ENCODE measurements at regions not wholly inside any gene's neighbourhood (a gene's known extent, or its start where the extent isn't known, plus 50 kb on each side); places are given as distances from the start of the nearest gene placed in this dataset.
"Not testable (repeated sequence)": the region's sequence is repeated elsewhere in the genome, so short reads cannot be mapped to it uniquely, and the experiment has no call there.

DNA sequence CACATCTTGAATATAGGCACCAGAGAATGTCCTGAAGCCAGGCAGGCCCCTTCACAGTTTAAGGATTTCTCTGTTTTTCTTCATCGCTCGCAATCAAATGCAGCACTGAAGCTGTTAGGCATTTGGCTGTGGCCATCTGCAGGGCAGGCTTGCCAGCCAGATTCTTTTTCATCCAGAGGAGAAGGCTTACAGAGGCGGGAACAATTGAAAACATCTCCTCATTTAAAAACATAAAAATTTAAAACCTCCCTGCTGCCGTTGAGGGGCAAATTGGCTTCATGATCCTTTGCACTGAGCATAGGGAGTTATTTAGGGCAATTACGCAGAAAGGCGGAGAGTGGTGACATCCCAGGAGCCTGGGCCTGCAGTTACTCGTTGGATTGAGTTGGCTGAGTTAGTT is 500.0 kb downstream of the TYW1 start:
- no peak for DNase-seq (ENCODE audit: low spot score)
- H3K27ac ChIP-seq (ENCODE audit: low read depth in 1 of 2, low read length in 2 of 2), result no peak overlapping the region
- peaks cover 0 to 3% (median 1%) of the 10 kb centered on the region in 4 donors for H3K9me3 ChIP-seq (ENCODE audit: control insufficient read depth in 4 of 4, low read length in 3 of 4)
- TF ChIP-seq GABPA (IDR thresholded peaks at IDR 0.05 in 1 of 2, conservative IDR thresholded peaks at IDR 0.05 in 1 of 2) (no peak), NR2F2 (IDR thresholded peaks at IDR 0.05) (no peak), EGR1 (IDR thresholded peaks at IDR 0.05; ENCODE audit: low read depth in 2 of 2) (no peak), JUND (IDR thresholded peaks at IDR 0.05) (no peak), TAF1 (conservative IDR thresholded peaks at IDR 0.05) (no peak)
- TF ChIP-seq, protein P1, sequence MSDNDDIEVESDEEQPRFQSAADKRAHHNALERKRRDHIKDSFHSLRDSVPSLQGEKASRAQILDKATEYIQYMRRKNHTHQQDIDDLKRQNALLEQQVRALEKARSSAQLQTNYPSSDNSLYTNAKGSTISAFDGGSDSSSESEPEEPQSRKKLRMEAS (IDR thresholded peaks at IDR 0.05), result no peak
- whole genome bisulfite sequencing, result 83% methylated on average over 7 of the region's 7 CpGs
- no peak overlapping the region for H3K9ac ChIP-seq (ENCODE audit: low read depth in 1 of 2, low read length in 2 of 2)
- no peaks in the 10 kb centered on the region for H3K4me1 ChIP-seq (ENCODE audit: control insufficient read depth in 4 of 4, insufficient read depth in 4 of 4, low read length in 3 of 4)
- H3K27me3 ChIP-seq (ENCODE audit: control insufficient read depth in 4 of 4, insufficient read depth in 4 of 4, low read length in 3 of 4), result no peaks in the 10 kb centered on the region
- no peaks in the 10 kb centered on the region for H3K36me3 ChIP-seq (ENCODE audit: control insufficient read depth in 4 of 4, insufficient read depth in 3 of 4, low read depth in 1 of 4, low read length in 3 of 4)
- H3K4me3 ChIP-seq (ENCODE audit: low read depth in 1 of 3, low read length in 3 of 3), result no peak overlapping the region

DNA sequence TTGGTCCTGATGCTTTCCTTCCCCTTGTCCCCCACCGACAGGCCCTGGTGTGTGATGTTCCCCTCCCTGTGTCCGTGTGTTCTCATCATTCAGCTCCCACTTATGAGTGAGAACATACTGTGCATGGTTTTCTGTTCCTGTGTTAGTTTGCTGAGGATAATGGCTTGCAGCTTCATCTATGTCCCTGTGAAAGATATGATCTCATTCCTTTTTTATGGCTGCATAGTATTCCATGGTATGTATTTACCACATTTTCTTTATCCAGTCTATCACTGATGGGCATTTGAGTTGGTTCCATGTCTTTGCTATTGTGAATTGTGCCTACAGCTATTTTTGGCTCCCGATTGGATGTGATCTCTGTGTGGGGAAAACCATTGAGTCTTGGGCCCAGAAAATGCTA is 501.3 kb downstream of the TYW1 start:
- not testable (repeated sequence) for H3K36me3 ChIP-seq (ENCODE audit: control insufficient read depth in 4 of 4, insufficient read depth in 3 of 4, low read depth in 1 of 4, low read length in 3 of 4); H3K9ac ChIP-seq (ENCODE audit: low read depth in 1 of 2, low read length in 2 of 2); H3K4me1 ChIP-seq (ENCODE audit: control insufficient read depth in 4 of 4, insufficient read depth in 4 of 4, low read length in 3 of 4); H3K4me3 ChIP-seq (ENCODE audit: low read depth in 1 of 3, low read length in 3 of 3); DNase-seq (ENCODE audit: low spot score); H3K27me3 ChIP-seq (ENCODE audit: control insufficient read depth in 4 of 4, insufficient read depth in 4 of 4, low read length in 3 of 4); H3K27ac ChIP-seq (ENCODE audit: low read depth in 1 of 2, low read length in 2 of 2); H3K9me3 ChIP-seq (ENCODE audit: control insufficient read depth in 4 of 4, low read length in 3 of 4)
- WGBS, result 66% methylated on average over 3 of the region's 3 CpGs

DNA sequence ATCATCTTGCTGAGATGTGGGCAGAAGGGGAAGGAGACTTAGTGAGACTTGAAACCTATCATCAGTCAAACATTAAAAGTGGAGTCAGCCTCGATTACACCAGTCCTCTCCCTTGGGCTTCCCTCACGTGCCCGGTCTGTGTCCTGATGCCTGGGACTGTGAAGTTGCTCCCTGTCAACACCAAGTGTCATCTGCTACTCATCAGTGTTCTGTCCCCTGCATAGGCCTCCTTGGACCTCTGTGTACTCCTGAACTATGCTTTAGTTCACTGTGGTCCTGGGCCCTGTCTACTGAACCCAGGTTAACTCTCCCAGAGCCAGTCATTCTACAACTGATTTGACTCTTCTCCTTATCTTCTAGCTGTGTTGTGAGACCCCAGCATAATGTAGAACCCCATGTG is 506.3 kb downstream of the TYW1 start:
- Histone ChIP-seq H3K9ac (ENCODE audit: low read depth in 1 of 2, low read length in 2 of 2) (no peak overlapping the region), H3K27me3 (ENCODE audit: control insufficient read depth in 4 of 4, insufficient read depth in 4 of 4, low read length in 3 of 4) (no peaks in the 10 kb centered on the region), H3K27ac (ENCODE audit: low read depth in 1 of 2, low read length in 2 of 2) (no peak overlapping the region), H3K4me3 (ENCODE audit: low read depth in 1 of 3, low read length in 3 of 3) (no peak overlapping the region), H3K9me3 (ENCODE audit: control insufficient read depth in 4 of 4, low read length in 3 of 4) (peaks cover 0 to 3% (median 1%) of the 10 kb centered on the region in 4 donors), H3K4me1 (ENCODE audit: control insufficient read depth in 4 of 4, insufficient read depth in 4 of 4, low read length in 3 of 4) (no peaks in the 10 kb centered on the region), H3K36me3 (ENCODE audit: control insufficient read depth in 4 of 4, insufficient read depth in 3 of 4, low read depth in 1 of 4, low read length in 3 of 4) (no peaks in the 10 kb centered on the region)
- no peak for DNase-seq (ENCODE audit: low spot score)
- no peak for TF ChIP-seq TAF1 (conservative IDR thresholded peaks at IDR 0.05)
- TF ChIP-seq GABPA (IDR thresholded peaks at IDR 0.05 in 1 of 2, conservative IDR thresholded peaks at IDR 0.05 in 1 of 2), result no peak
- TF ChIP-seq, protein P2, sequence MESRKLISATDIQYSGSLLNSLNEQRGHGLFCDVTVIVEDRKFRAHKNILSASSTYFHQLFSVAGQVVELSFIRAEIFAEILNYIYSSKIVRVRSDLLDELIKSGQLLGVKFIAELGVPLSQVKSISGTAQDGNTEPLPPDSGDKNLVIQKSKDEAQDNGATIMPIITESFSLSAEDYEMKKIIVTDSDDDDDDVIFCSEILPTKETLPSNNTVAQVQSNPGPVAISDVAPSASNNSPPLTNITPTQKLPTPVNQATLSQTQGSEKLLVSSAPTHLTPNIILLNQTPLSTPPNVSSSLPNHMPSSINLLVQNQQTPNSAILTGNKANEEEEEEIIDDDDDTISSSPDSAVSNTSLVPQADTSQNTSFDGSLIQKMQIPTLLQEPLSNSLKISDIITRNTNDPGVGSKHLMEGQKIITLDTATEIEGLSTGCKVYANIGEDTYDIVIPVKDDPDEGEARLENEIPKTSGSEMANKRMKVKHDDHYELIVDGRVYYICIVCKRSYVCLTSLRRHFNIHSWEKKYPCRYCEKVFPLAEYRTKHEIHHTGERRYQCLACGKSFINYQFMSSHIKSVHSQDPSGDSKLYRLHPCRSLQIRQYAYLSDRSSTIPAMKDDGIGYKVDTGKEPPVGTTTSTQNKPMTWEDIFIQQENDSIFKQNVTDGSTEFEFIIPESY (IDR thresholded peaks at IDR 0.05), result no peak
- TF ChIP-seq, protein P3, sequence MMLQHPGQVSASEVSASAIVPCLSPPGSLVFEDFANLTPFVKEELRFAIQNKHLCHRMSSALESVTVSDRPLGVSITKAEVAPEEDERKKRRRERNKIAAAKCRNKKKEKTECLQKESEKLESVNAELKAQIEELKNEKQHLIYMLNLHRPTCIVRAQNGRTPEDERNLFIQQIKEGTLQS (IDR thresholded peaks at IDR 0.05), result no peak
- TF ChIP-seq NR2F2 (IDR thresholded peaks at IDR 0.05), result no peak
- TF ChIP-seq SP1 (IDR thresholded peaks at IDR 0.05), result no peak
- TF ChIP-seq, protein P1 (IDR thresholded peaks at IDR 0.05), result no peak
- no peak for TF ChIP-seq HNF4G (IDR thresholded peaks at IDR 0.05)
- TF ChIP-seq YY1 (IDR thresholded peaks at IDR 0.05), result no peak
- TF ChIP-seq RXRA (IDR thresholded peaks at IDR 0.05), result no peak
- no peak for TF ChIP-seq RAD21 (IDR thresholded peaks at IDR 0.05)
- TF ChIP-seq HNF4A (conservative IDR thresholded peaks at IDR 0.05), result no peak
- TF ChIP-seq, protein P4, sequence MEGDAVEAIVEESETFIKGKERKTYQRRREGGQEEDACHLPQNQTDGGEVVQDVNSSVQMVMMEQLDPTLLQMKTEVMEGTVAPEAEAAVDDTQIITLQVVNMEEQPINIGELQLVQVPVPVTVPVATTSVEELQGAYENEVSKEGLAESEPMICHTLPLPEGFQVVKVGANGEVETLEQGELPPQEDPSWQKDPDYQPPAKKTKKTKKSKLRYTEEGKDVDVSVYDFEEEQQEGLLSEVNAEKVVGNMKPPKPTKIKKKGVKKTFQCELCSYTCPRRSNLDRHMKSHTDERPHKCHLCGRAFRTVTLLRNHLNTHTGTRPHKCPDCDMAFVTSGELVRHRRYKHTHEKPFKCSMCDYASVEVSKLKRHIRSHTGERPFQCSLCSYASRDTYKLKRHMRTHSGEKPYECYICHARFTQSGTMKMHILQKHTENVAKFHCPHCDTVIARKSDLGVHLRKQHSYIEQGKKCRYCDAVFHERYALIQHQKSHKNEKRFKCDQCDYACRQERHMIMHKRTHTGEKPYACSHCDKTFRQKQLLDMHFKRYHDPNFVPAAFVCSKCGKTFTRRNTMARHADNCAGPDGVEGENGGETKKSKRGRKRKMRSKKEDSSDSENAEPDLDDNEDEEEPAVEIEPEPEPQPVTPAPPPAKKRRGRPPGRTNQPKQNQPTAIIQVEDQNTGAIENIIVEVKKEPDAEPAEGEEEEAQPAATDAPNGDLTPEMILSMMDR (IDR thresholded peaks at IDR 0.05; ENCODE audit: low read depth, low read length, missing input control), result no peak
- TF ChIP-seq, protein P5, sequence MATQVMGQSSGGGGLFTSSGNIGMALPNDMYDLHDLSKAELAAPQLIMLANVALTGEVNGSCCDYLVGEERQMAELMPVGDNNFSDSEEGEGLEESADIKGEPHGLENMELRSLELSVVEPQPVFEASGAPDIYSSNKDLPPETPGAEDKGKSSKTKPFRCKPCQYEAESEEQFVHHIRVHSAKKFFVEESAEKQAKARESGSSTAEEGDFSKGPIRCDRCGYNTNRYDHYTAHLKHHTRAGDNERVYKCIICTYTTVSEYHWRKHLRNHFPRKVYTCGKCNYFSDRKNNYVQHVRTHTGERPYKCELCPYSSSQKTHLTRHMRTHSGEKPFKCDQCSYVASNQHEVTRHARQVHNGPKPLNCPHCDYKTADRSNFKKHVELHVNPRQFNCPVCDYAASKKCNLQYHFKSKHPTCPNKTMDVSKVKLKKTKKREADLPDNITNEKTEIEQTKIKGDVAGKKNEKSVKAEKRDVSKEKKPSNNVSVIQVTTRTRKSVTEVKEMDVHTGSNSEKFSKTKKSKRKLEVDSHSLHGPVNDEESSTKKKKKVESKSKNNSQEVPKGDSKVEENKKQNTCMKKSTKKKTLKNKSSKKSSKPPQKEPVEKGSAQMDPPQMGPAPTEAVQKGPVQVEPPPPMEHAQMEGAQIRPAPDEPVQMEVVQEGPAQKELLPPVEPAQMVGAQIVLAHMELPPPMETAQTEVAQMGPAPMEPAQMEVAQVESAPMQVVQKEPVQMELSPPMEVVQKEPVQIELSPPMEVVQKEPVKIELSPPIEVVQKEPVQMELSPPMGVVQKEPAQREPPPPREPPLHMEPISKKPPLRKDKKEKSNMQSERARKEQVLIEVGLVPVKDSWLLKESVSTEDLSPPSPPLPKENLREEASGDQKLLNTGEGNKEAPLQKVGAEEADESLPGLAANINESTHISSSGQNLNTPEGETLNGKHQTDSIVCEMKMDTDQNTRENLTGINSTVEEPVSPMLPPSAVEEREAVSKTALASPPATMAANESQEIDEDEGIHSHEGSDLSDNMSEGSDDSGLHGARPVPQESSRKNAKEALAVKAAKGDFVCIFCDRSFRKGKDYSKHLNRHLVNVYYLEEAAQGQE (IDR thresholded peaks at IDR 0.05), result no peak
- no peak for TF ChIP-seq JUND (IDR thresholded peaks at IDR 0.05)
- no peak for TF ChIP-seq FOXA2 (IDR thresholded peaks at IDR 0.05)
- no peak for TF ChIP-seq EGR1 (IDR thresholded peaks at IDR 0.05; ENCODE audit: low read depth in 2 of 2)
- 51% methylated on average over 3 of the region's 3 CpGs for WGBS
